RWPE1 (cell line): ENCODE measurements at regions not wholly inside any gene's neighbourhood (a gene's known extent, or its start where the extent isn't known, plus 50 kb on each side); places are given as distances from the start of the nearest gene placed in this dataset.
A peak's percentile ranks its signal among the peaks of the same experiment; 100 is the strongest.

Experiments used
- CTCF ChIA-PET: fragments of 350-600 bp; sonication (Branson Sonifier 250); formaldehyde crosslinking; extraction: SDS; loops from one replicate; lab custom pipeline; 2021; lab: Yijun Ruan, JAX
- POLR2A ChIA-PET: fragments of 400-600 bp; formaldehyde crosslinking; extraction: SDS; loops from one replicate; lab custom pipeline; 2020; ENCODE audit warnings: antibody characterized with exemption; ENCODE audit not compliant: low non-redundant PET; lab: Yijun Ruan, JAX
- DNase-seq: peaks from one replicate; pipeline ENCODE4 v3.0.0; 2012; ENCODE audit warnings: low spot score
- H3K27ac ChIP-seq: fragments of 450-650 bp; 2 replicates; pipeline ENCODE4 v1.5.1; 2017
- CTCF ChIP-seq: fragments of 450-650 bp; conservative IDR thresholded peaks from 2 replicates; pipeline ENCODE4 v1.5.1; 2017; ENCODE audit warnings: low read depth, mild to moderate bottlenecking

- no peak for DNase-seq
- CTCF ChIA-PET, result interaction anchor here (0.6 kb wide), 1 partner anchor 548 kb away, joined by 3 read pairs; no protein-coding TSS in a partner anchor
- POLR2A ChIA-PET, result no interaction called here
- no peak overlapping the region for H3K27ac ChIP-seq
- no peak for TF ChIP-seq CTCF
Observed at GRCh38 chr5:51958473-51958872, 575.2 kb downstream of the ISL1 start.

GRCh38 chr5:51960617-51961121 lies 577.4 kb downstream of the ISL1 start:
- CTCF ChIA-PET, result interaction anchor here (0.6 to 2.1 kb wide), 11 partner anchors 10 to 1002 kb away, joined by 3 to 11 read pairs (median 3); no protein-coding TSS in a partner anchor
- no peak overlapping the region for H3K27ac ChIP-seq
- DNase-seq, result peak; percentile 29

GRCh38 chr5:51961154-51961562 lies 577.9 kb downstream of the ISL1 start:
- peak; percentile 42; the same call in 1 of the 2 replicates for TF ChIP-seq CTCF
- H3K27ac ChIP-seq, result no peak overlapping the region
- ChIA-PET CTCF (interaction anchor here (0.6 to 2.1 kb wide), 10 partner anchors 22 to 1003 kb away, joined by 3 to 11 read pairs (median 4); no protein-coding TSS in a partner anchor), POLR2A (no interaction called here)
- no peak for DNase-seq

More at GRCh38 chr5:51960617-51961121, 577.4 kb downstream of the ISL1 start:
- POLR2A ChIA-PET, result no interaction called here
- TF ChIP-seq CTCF, result peak; percentile 91

- CTCF ChIA-PET, result interaction anchor here (0.6 to 0.8 kb wide), 3 partner anchors 46 to 1010 kb away, joined by 3 to 4 read pairs (median 3); no protein-coding TSS in a partner anchor
- POLR2A ChIA-PET, result no interaction called here
- no peak overlapping the region for H3K27ac ChIP-seq
- DNase-seq, result no peak
- TF ChIP-seq CTCF, result no peak
Observed at GRCh38 chr5:51968756-51969155, 585.5 kb downstream of the ISL1 start.

GRCh38 chr5:51974834-51975233 lies 591.6 kb downstream of the ISL1 start:
- POLR2A ChIA-PET, result no interaction called here
- no peak for TF ChIP-seq CTCF
- H3K27ac ChIP-seq, result no peak overlapping the region
- CTCF ChIA-PET, result no interaction called here
- DNase-seq, result no peak

GRCh38 chr5:51977014-51977413 lies 593.8 kb downstream of the ISL1 start:
- POLR2A ChIA-PET, result no interaction called here
- CTCF ChIA-PET, result interaction anchor here (0.5 to 0.7 kb wide), 4 partner anchors 18 to 1032 kb away, joined by 3 to 4 read pairs (median 4); no protein-coding TSS in a partner anchor
- no peak for TF ChIP-seq CTCF
- no peak overlapping the region for H3K27ac ChIP-seq
- DNase-seq, result no peak
